WI38 (cell line): ENCODE measurements at regions not wholly inside any gene's neighbourhood (a gene's known extent, or its start where the extent isn't known, plus 50 kb on each side); places are given as distances from the start of the nearest gene placed in this dataset.

Experiments used
- H3K4me3 ChIP-seq: 2 replicates; pipeline ENCODE4 v1.5.1; 2011; ENCODE audit warnings: low read depth, mild to moderate bottlenecking, control low read depth, low read length
- CTCF ChIP-seq: IDR thresholded peaks from 2 replicates; pipeline ENCODE4 v1.5.1; 2012; ENCODE audit warnings: low read depth, mild to moderate bottlenecking, control low read depth, low read length

DNA sequence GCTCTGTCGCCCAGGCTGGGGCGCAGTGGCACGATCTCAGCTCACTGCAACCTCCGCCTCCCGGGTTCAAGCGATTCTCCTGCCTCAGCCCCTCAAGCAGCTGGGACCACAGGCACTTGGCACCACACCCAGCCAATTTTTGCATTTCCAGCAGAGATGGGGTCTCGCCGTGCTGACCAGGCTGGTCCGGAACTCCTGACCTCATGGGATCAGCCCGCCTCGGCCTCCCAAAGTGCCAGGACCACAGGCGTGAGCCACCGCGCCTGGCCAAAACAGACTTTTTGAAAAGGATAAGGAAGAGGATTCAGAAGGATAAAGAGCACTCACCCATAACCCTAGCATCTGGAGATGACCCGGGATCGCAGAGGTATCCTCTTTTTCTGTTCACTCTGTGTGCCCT is 224.5 kb upstream of the AGTR2 start:
- TF ChIP-seq CTCF, result no peak
- no peak overlapping the region for H3K4me3 ChIP-seq

GRCh38 chrX:115948018-115948923 is 222.3 kb upstream of the AGTR2 start:
- no peak overlapping the region for H3K4me3 ChIP-seq
- TF ChIP-seq CTCF, result no peak

DNA sequence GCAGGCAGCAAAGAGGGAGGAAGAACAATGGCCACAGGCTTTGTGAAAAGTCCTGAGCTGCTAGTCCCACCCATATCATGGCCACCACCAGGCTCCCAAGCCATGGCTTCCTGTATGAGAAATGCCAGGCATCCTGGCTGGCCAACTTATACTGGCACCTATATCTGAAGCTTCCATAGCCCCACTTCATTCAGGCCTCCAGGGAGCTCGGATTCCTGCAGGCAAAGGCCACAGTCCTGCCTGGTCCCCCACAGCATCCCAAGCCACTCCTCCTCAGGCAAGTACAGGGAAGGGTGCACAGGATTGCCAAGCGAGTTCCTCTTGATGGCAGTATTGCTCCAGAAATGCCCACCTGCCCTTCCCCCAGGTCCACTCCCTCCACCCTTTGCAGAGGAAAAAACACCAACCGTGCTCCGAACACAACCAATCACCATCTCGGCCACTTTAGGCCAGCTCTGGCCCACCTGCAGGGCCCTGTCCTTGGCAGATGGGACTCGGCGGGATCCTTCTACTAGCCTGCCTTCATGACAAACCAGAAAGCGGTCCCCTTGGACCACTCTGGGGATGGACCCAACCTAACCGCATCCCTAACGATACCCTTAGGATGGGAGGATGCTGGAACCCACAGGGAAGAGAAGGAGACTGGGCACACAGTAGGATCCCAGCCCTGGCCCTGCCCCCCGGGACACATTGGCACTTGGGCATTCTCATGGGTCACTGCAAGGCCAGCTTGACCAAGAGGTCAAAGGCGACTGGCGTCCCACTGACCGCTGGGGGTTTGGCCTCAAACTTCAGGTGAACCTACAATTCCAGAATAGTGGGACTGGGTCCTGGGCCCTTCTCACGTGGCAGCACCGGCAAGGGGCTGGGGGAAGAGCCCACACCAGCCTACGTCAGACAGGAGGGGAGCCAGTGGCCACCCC is 220.4 kb upstream of the AGTR2 start:
- no peak for TF ChIP-seq CTCF
- H3K4me3 ChIP-seq, result no peak overlapping the region

- no peak for TF ChIP-seq CTCF
- no peak overlapping the region for H3K4me3 ChIP-seq
These were observed 218.0 kb upstream of the AGTR2 start for GRCh38 chrX:115952417-115953092.

GRCh38 chrX:115957862-115958490 is 212.6 kb upstream of the AGTR2 start:
- no peak for TF ChIP-seq CTCF
- H3K4me3 ChIP-seq, result no peak overlapping the region

GRCh38 chrX:115958687-115959359 is 211.7 kb upstream of the AGTR2 start:
- TF ChIP-seq CTCF, result no peak

More at GRCh38 chrX:115958687-115959359, 211.7 kb upstream of the AGTR2 start:
- no peak overlapping the region for H3K4me3 ChIP-seq
